Fibroblast of skin of back (primary cell): ENCODE measurements at regions not wholly inside any gene's neighbourhood (a gene's known extent, or its start where the extent isn't known, plus 50 kb on each side); places are given as distances from the start of the nearest gene placed in this dataset.
A peak's percentile ranks its signal among the peaks of the same experiment; 100 is the strongest.
"Not testable (repeated sequence)": the region's sequence is repeated elsewhere in the genome, so short reads cannot be mapped to it uniquely, and the experiment has no call there.

Experiments
- DNase-seq: peaks from one replicate; pipeline ENCODE4 v3.0.0-alpha.2; 2013

DNA sequence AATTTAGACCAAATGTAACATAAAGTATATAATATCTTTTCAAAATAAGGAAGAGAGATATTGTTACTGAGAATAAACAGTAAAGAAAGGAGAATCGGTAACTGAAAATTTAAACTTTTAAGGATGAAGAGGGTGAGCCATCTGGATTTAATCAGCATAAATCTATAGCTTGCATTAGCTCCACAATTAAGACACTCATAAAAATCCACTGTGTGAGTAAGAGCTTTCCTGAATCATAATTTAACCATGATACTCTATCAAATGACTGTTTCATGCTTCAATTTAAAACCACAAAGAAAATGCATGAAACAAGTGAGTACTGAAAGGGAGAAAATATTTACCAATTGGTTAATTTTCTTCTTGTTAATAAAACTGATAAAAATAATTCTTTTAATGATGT, 951.5 kb upstream of the SLIT2 start:
- DNase-seq: peak; percentile 57

- peak; percentile 16 for DNase-seq
These were observed 952.7 kb upstream of the SLIT2 start for GRCh38 chr4:19298998-19299397.

- peak; percentile 60 for DNase-seq
These were observed 957.9 kb upstream of the SLIT2 start for GRCh38 chr4:19293781-19294180.

DNA sequence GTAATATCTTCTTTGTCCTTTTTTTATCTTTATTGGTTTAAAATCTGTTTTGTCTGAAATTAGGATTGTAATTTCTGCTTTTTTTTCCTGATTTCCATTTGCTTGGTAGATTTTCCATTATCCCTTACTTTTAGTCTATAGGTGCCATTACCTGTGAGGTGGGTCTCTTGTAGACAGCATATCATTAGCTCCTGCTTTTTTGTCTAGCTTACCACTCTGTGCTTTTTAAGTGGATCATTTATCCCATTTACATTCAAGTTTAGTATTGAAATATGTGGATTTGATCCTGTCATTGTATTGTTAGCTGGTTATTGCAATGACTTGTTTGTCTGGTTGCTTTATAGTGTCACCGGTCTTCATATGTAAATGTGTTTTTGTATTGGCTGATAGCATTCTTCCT, 958.6 kb upstream of the SLIT2 start:
- no peak for DNase-seq

DNA sequence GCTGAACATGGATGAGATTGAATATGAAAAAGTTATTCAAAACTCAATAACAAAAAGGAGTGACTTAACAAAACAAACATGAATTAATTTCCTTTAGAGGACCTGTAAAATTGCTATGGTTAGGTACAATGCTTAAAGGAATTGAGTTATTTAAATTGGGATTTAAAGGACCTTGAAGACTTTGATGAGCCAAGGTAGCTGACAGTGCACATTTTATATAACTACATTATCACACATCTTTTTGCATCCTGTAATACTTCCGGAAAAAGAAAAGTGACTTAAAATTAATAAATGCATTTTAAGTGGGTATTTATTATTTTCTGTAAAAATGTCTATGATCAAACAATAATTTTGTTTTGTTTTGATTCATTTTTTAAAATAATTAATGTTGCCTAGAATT, 964.8 kb upstream of the SLIT2 start:
- no peak for DNase-seq

GRCh38 chr4:19285146-19285545, 966.6 kb upstream of the SLIT2 start:
- no peak for DNase-seq

DNA sequence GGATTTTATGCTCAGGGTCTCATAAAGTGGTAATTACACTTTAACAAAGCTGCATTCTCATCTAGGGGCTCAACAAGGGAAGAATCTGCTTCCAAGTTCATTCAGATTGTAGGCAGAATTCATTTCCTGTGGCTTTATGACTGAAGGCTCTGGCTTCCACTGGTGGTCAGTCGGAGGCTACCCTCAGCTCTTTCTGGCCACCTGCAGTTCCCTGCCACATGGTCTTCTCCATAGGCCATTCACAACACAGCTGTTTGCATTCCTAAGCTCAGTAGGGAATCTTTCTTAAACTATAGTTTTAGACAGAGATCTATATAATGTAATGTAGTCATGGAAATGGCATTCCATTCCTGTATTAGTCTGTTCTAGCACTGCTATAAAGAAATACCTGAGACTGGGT, 973.0 kb upstream of the SLIT2 start:
- DNase-seq: peak; percentile 0

DNA sequence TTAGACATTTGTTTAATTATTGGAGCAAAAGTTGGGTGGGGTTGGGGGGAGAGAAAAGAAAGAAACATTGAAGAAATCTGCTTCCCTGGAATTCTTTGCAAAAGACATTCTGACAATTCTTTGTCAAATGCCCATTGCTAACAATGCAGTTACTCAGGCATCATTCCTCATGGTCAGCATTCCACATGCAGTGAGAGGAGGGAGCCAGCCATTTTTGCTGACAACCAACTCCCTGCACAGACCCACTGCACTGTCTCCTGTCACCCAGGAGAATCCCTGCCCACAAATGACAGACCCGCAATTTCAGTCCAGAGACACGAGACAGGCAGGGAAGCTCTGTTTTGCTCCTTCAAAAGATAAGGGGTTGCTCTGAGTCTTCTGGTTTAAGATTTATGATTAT, 985.1 kb upstream of the SLIT2 start:
- peak; percentile 14 for DNase-seq

DNA sequence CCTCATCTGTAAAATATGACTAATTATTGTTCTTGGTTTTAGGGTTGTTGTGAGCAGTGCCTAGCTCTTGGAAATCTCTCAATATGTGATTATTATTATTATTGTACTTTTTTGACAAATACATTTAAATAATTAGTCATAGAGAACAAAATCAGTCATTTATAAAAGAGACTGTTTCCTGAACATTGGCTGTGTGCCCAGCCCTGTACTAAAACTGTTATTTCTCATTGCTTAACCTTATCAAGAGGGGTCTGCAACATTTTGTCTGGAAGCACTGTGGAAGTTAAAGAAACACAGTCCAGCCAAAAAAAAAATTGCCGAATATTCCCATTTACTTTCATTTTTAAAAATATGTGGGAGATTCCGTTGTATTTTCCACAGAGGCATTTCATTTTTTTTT, 989.2 kb upstream of the SLIT2 start:
- DNase-seq: no peak

DNA sequence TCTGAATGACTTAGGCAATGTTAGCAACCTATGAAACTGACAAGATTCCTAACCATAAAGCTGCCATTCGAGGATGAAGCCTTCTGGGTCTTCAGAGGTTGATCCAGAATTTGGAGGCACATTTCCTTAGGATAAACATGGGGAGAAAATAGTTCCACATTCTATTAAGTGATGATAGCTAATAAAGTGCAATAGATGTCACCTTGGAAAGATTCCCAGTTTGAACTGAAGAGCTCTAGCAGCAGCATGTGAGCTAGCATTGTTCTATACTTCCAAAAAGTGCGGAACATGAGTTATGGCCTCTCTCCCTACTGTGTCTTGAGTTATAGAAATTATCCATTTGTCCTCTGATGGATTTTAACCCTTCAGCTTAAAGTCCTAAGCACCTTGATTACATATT, 991.4 kb upstream of the SLIT2 start:
- DNase-seq: no peak

GRCh38 chr4:19259920-19260319, 991.8 kb upstream of the SLIT2 start:
- DNase-seq: no peak

DNA sequence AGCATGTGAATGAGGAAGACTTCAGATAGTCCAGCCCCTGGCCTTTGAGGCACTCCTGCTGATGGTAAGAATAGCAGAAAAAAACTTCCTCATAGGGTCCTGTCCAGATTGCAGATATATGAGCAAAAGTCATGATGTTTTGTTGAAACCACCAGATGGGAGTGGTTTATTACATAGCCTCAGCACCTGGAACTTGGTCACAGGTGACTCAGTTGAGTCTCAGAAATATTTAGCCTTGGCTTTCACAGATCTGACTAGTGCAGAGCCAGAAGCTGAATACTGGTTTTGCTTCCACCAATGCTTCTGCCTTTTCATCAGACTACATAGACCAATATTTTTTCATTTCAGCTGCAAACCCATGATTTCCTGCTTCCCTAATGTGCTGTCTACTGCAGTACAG, 994.9 kb upstream of the SLIT2 start:
- no peak for DNase-seq

DNA sequence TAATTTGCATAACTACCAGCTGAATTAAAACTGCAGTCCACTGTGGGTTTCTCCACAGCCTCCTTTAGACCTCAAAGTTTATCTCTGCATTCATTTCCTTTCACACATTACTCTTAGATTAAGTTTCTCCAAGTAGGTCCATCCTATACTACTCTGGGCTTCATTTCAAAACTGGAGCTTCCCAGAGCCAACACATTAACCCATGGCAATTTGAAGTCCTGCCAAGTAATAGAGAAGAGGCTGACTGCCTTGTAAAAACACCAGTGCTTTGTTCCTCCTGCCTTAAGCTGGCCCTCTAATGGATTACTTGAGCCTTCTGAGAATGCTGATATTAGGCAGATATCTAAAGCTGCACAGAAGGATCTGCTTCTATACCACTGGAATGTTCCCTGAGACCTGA, 997.2 kb upstream of the SLIT2 start:
- DNase-seq: peak; percentile 8

GRCh38 chr4:19248023-19248422, 1003.7 kb upstream of the SLIT2 start:
- no peak for DNase-seq

DNA sequence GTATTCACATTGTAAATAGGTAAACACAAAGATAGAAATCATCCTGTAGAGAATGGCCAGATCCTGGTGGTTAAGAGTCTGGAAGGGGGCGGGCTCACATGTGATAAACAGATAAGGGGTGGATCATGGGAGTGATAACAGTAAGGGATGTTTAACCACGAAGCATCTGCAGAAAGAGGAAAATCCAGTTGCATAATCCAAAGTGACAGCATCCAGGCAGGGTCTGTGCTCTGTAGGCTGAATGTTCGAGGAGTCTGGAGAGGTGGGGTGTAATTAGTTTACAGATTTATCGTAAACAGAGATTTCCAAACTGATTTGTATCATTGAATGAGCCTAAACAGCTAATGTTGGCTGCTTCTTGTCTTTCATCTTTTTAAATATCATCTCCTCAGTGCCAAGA, 1009.8 kb upstream of the SLIT2 start:
- no peak for DNase-seq

GRCh38 chr4:19239565-19239964, 1012.1 kb upstream of the SLIT2 start:
- peak; percentile 89 for DNase-seq

- no peak for DNase-seq
These were observed 1015.2 kb upstream of the SLIT2 start for GRCh38 chr4:19236473-19236872.

- DNase-seq: no peak
These were observed 1020.7 kb upstream of the SLIT2 start for GRCh38 chr4:19230906-19231545.

GRCh38 chr4:19227701-19228100, 1024.0 kb upstream of the SLIT2 start:
- peak; percentile 49 for DNase-seq

DNA sequence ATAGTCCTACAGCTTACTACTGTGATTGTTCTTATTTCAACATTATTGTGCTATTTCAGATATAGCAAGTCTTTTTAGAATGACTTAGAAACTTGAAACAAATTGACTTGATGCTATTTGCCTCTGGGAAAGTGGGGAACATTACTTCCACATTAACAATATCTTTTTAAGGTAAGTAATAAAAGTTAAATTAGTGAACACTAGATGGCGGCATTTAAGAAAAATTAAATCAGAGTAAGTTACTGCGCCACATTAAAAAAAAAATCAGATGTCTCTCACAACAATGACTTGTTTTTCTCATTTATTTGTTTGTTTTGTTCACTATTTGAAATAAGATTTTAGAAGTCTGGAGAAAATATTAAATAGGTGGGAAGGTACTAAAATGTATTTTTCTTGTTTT, 1026.9 kb upstream of the SLIT2 start:
- peak; percentile 16 for DNase-seq

DNA sequence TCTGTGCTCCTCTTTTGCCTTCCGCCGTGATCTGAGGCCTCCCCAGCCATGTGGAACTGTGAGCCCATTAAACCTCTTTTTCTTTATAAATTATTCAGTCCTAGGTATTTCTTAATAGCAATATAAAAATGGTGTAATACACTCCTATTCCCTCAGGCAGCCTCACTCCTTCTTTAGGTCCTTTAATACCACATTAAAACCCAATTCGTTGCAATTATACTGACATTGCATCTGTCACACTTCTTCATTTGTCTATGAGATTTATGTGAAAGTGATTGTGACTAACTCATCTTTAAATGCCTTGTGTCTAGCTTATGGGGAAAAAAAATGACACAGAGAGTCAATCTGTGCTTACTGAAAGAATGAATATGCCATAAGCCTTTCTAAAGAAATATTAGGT, 1035.2 kb upstream of the SLIT2 start:
- DNase-seq: no peak

GRCh38 chr4:19214591-19215186, 1037.0 kb upstream of the SLIT2 start:
- peak; percentile 22 for DNase-seq

- no peak for DNase-seq
These were observed 1038.3 kb upstream of the SLIT2 start for GRCh38 chr4:19213388-19213787.

- DNase-seq: no peak
These were observed 1045.9 kb upstream of the SLIT2 start for GRCh38 chr4:19205853-19206252.

- DNase-seq: not testable (repeated sequence)
These were observed 1053.9 kb upstream of the SLIT2 start for GRCh38 chr4:19197838-19198237.
